NCI-H82 (cell line): ENCODE measurements at regions not wholly inside any gene's neighbourhood (a gene's known extent, or its start where the extent isn't known, plus 50 kb on each side); places are given as distances from the start of the nearest gene placed in this dataset.

ENCODE experiments used
- DNase-seq: peaks from one replicate; lab custom pipeline; 2025; lab: John Stamatoyannopoulos, UW

DNA sequence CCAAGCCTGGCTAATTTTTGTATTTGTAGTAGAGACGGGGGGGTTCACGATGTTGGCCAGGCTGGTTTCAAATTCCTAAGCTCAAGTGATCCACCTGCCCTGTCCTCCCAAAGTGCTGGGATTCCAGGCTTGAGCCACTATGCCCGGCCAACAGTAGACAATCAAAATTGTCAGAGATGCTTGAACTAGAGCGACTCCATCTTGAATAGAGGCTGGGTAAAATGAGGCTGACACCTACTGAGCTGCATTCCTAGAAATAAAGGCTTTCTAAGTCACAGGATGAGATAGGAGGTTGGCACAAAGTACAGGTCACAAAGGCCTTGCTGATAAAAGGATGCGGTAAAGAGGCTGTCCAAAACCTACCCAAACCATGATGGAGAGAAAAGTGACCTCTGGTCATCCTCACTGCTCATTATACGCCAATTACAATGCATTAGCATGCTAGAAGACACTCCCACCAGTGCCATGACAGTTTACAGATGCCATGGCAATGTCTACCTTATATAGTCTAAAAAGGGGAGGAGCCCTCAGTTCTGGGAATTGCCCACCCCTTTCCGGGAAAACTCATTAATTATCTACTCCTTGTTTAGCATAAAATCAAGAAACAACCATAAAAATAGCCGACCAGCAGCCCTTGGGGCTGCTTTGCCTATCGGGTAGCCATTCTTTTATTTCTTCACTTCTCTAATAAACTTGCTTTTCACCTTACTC, 134.5 kb downstream of the BAMBI start:
- DNase-seq, result no peak

DNA sequence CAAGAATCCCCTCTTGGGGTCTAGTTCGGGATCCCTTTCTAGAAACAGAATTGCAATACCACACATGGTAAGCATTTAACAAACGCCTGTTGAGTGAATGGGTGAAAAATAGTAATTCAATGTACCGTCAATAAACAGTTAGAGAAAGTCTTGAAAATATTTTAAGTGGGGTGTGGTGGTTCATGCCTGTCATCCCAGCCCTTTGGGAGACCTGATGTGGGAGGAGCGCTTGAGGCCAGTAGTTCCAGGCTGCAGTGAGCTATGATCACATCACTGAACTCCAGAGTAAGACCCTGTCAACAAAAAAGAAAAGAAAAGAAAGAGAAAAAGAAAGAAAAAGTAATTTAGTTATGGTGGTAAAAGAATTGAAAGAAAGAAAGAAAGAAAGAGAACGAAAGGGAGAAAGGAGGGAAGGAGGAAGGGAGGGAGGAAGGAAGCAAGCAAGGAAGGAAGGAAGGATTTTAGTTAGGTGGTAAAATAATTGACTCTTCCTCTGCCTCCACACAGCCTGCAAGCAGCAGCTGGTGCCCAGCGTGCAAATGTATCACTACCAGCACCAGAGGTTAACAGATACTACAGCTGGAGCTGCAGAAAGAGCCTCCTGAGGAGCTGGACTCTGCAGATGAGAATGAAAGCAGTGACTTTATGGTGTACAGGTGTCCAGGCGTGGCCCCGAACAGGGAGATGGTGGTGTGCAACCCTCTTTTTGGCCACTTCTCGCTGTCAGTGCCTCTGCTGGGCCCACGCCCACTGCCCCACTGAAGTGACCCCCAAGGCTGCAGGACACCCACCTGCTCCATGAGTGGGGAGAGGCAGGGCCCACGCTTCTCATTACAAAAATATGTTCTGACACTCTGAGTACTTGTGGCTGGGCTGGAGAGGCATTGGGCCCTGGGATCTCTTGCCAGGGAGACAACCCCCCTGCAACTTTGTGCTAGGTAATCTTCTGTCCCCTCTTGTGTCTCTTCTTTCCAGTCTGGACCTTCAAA, 135.4 kb downstream of the BAMBI start:
- no peak for DNase-seq

DNA sequence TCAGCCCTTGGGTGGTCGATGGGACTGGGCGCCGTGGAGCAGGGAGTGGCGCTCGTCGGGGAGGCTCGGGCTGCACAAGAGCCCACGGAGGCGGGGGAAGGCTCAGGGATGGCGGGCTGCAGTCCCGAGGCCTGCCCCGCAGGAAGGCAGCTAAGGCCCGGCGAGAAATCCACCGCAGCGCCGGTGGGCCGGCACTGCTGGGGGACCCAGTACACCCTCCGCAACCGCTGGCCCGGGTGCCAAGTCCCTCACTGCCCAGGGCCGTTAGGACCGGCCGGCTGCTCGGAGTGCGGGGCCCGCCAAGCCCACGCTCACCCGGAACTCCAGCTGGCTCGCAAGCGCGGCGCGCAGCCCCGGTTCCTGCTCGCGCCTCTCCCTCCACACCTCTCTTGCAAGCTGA, 138.4 kb downstream of the BAMBI start:
- no peak for DNase-seq

DNA sequence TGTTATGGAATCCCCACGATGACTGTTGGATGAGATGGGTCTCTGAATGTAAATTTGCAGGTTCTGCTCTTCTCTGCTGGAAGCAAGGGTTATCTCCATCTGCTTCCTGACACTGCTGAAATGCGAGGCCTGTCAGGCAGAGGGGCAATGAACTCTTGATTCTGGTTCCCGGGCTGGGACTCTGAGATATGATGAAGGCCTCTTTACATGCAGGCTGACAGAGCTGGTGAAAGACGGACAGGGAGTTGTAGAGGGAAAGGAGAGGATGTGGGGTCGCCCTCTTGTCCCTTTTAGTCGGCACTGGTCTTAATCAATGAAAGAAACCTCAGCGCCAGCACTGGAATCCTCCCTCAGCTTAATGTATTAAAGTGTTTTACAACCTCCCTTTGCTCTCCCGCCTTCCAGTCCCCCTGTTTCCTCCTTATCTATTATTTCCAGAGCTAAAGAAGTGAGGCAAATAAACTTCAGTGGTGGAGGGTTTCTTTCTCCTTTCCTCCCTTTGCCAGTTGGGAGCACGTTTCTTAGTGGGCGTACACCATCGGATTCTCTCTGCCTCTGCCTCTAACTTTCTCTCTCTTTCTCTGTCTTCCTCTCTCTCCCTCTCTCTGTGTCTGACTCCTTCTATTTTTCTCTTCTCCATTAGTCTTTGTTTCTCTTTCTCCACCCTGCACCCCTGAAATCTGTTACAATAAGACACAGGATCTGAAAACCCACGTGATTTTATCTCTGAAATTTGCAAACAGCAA, 145.6 kb downstream of the BAMBI start:
- no peak for DNase-seq

DNA sequence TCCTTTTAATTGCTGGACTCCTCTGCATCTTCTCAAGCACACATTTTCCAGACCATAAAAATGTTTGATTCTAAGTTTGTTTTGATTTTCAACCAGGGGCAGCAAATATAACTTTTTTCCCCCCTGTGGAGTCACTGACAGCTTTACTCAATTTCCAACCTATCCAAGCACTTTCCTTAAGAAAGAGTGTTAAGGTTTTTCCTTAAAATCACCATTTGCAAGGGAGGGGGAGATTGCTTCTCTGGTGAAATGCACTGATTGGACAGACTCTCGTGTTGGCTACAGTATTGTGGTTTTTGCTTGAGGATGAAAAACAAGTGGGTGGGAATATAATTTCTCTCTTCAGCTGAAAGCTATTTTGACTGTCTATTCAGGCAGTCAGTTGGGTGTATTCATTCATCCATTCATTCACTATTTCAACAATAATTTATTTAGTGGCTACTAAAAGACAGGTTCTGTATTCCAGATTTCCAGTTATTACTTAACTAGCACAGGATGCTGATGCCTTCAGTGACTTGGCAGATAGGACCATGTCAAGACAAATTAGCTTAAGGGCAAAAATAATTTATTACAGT, 146.3 kb downstream of the BAMBI start:
- no peak for DNase-seq

DNA sequence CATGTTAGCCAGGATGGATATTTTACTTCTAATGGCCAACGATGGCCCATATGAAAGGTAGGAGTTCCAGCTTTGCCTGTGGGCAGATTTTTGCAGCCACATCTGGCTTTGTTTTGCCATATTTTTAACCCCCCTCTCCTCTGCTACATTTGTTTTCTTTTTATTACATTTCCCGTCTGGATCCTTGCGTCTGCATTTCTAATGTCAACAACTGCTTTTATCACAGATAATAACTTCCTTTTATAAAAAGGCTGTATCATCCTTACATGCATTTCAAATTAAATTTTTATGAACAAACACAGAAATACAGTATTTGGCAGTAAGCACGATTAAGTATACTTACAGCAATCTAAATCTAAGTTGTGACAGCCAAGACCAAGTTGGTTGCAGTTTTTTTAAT, 156.0 kb downstream of the BAMBI start:
- DNase-seq, result no peak

DNA sequence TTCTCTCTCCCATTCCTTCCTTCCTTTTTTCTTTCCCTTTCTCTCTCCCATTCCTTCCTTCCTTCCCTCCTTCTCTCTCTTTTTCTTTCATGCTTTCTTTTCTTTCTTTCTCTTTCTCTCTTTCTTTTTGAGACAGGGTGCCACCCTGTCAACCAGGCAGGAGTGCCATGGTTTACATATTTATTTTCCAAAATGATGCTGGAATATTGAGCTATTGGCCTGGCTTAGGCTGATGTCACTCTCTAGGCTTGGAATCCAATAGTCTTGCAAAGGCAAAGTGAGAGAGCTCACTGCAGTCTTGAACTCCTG, 159.1 kb downstream of the BAMBI start:
- DNase-seq, result no peak

DNA sequence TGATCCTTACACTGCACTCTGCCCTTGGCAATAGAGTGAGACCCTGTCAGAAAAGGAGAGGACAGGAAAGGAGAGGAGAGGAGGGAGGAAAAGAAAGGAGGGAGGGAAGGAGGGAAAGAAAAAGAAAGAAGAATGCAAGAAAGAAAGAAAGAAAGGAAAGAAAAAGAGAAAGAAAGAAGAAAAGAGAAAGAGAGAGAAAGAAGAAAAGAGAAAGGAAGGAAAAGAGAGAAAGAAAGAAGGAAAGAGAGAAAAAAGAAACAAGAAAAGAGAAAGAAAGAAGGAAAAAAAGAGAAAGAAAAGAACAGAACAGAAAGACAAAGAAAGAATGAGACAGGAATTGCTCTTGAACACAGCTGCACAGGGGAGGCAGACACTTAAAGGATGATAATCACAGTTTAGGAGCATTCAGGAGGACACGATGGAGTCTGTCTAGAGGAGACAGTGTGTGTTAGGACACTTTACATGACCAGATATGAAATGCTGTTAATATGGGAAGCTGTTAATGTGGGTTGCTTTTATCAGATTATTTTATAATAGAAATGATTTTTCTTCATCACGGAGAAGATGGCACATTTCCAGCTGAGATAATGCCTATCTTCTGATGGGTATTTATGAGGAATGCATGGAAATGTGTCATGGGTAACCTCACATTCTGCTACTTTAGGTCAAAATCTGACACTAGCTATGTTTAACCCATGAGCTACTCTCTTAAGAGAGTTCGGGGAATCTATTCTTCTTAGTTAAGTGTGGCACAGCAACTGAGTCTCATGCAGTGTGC, 160.5 kb downstream of the BAMBI start:
- no peak for DNase-seq

DNA sequence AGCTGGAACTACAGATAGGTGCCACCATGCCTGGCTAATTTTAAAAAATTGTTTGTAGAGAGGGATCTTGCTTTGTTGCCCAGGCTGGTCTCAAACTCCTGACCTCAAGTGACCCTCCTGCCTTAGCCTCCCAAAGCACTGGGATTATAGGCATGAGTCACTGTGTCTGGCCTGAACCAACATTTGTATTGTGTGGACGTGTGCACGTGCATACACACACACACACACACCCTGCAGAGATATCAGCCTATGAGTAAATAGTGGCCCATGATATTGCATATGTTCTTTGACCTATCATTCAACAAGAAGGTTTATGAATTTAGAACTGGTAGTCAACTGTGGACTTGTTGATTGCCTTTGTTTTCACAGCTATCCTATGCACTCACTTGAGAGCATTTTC, 161.6 kb downstream of the BAMBI start:
- no peak for DNase-seq

DNA sequence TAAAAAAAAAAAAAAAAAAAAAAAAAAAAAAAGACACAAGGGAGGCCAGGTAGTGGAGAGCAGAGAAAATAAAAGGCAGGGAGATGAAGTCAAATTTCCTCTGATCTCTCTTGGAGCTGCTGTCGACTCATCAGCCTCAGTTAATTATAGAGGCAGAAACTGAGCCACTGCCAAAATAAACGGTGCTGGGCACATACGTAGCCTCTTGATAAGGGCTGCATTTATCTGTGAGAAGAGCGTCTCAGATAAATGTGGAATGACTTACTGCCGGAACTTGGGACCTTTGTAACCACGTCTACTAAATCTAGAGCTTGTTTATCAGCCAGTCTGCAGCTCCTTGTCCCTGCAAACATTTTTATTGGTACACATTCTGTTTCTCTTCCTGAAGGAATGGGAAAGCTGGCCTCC, 162.3 kb downstream of the BAMBI start:
- DNase-seq, result no peak

DNA sequence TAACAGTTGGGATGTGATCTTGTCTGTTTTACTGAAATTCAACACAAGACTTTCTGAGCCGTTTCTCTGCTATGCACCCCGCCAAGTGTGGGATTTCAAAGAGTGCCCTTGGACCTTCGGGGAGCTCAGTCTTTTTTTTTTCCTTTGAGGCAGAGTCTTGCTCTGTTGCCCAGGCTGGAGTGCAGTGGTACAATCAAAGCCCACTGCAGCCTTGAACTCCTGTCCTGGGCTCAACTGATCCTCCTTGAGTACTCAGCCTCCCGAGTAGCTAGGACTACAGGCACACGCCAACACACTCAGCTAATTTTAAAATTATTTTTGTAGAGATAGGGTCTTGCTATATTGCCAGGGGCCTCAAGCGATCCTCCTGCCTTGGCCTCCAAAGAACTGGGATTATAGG, 162.9 kb downstream of the BAMBI start:
- no peak for DNase-seq

DNA sequence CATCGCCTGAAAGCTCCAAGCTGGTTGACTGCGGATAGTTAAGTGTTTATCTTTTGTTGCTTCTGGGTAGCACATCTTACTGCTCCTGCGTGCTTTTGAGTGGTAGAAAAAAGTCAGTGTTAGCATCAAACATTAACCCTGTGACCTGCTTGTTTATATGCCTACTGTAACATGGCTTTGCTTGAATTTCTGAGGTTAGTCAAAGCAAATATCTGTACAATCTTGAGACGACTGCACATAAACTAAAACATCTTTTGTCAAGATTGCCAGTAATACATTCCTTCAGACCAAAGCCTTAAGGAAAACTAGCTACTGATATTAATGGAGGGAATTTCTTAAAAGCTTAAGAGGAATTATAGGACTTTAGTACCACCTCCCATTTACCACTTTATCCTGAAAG, 163.7 kb downstream of the BAMBI start:
- no peak for DNase-seq

DNA sequence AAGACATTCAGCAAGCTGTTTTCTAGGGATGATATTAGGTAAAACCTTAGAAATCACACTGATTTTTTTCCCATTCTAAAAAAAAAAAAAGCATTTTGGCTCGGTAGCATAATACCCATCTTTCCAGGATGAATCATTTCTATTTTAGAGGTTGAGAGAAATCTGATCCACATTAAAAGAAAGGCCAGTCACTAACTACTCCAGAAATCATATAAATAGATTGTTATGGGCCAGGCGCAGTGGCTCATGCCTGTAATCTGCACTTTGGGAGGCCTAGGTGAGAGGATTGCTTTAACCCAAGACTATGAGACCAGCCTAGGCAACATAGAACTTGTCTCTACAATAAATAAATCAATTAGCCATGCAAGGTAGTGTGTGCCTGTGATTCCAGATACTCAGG, 164.3 kb downstream of the BAMBI start:
- no peak for DNase-seq

DNA sequence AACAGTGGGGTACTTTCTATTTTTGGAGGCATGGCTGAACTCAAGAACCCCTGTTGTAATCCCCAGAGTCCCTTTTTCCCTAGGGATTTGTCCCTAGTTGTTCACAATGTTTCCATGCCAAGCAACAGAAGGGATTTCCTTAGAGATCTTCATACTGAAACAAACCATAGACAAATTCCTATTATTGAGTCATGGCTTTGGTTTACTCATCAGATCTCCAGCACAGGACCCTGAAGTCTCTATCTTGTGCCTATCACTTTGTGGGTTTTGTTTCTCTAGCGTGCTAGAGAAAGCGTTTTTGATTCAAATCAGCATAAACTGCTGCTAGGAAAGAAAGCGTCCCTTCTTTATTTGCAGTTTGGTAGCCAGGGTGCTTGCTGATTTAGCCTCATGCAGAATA, 165.0 kb downstream of the BAMBI start:
- no peak for DNase-seq

DNA sequence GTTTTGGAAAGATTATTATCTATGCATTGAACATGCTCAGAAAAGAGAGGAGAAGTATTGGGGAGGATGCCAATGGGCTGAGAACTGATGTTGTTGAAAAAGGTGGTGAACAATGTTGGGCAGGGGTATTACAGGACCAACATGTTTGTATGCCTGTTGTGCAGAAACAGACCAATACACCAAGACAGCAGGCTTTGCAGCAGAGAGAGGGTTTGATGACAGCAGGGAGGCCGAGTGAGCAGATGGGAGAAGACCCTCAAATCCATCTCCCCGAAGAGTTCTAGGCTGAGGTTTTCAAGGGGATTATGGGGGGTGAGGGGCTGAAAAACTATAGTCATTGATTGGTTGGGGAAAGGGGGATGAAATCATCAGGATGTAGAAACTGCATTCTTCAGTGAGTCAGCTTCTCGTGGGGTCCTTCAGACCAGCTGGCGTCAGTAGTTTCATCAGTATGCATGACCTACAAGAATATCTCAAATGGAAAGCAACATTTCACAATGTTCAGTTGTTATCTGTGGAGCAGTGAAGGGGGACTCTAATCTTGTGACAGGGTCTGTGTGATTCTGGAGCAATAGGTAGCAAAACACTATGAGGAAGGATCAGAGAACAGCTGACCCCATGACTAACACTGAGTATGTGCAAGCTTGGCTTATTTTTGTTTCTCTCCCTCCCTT, 167.8 kb downstream of the BAMBI start:
- DNase-seq, result peak; percentile 10

DNA sequence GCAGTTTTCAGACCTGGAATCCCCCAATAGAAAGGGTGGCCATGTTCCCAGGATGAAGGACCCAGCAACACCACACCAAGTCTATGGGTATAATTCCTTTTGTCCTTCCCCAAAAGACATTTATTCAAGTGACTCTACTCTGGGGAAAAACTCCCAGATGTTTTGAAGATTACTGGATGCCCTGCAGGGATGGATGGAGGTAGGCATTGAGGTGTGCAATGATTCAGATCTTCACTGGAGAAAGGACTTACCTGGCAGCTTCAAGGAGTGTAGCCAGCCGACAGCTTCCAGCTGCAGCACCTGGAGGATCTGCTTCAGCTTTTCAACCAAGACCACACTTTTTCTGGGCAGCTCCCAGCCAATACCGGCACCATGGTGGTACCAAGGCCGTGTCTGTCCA, 172.0 kb downstream of the BAMBI start:
- DNase-seq, result no peak

DNA sequence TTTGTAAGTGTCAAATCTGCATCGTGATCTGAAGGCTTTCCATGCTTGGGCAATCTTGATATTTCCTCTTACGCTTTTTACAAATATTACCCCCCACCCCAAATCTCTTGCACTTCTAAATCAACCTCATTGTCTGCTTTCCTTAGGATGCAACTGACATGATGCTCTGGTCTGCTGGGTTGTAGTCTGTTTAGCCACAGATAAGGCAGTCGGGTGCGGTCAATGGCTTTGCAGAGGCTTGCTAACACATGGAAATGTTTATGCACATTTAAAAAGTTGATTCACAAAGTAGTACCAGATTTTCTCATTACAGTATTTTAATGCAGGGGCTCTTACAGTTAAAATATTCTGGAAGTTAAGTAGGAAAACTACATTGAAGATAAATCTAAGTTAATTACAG, 172.5 kb downstream of the BAMBI start:
- no peak for DNase-seq

DNA sequence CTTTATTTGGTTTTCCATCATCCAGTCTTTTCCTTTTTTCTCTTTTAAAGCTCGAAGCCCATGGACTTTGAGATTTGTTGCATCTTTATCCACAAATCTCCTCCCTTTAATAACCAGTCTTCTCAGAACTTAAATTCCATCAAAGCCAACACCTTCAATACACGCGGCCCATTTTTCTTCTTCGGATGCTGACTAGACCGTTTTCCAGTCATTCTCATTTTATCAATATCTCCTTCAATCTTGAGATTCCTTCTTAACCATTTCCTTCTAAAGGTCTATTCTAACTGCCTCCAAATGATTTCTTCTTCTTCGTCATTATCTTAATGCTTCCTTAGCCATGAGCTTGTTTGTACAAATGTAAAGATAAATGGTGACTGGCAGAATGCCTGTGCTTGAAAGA, 173.5 kb downstream of the BAMBI start:
- DNase-seq, result no peak

DNA sequence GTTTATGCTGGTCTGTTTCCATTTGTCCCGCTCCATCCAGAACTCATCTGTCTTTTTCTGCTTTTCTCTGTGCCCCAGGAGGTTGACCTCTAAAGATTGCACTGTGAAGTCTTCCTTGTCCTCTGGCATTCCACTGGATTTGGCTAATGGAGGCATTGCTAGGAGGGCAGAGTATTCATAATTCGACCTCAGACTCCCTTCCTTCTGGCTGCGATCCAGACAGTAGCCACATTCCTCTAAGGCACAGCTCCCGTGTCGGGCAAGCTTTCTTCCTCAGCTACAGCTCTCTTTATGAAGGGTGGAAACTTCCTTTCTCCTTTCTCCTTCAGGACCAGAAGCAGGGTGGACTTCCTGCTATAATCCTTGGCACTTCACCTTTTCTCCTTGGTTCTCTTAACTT, 175.9 kb downstream of the BAMBI start:
- no peak for DNase-seq

DNA sequence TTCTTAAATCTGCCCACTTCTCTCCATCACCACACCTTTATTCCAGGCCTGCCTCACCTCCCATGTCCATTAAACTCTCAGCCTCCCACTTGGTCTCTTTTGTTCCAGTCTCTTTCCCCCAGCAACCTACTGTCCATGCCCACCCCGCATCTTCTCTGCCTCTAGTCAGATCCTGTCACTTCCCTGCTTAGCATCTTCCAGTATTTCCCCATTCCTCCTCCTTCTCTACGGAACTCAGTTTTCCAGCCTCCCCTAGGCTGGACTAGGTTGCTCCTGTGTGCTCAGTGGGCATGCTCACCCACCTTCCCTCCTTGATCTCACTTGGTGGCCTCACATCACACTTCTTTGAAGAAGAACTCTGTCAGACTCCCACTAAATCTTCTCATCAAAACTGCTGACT, 179.8 kb downstream of the BAMBI start:
- DNase-seq, result no peak

DNA sequence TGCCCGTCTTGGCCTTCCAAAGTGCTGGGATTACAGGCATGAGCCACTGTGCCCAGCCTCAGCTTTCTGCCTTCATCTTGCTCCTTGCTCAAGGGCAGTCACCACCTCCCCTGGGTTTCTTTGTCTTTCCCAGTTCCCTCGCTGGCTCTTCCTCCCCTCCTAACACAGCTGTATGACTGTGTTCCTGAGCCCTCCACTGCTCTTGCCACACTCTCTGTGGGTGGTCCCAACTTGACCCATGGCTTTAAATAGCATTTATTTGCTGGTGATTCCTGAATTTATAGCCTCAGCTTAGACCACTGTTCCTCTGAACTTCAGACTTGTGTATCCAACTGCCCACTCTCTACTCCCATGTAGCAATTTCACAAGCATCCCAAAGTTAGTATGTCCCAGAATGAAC, 181.3 kb downstream of the BAMBI start:
- no peak for DNase-seq
